Neural cell (in vitro differentiated cells): ENCODE measurements at regions not wholly inside any gene's neighbourhood (a gene's known extent, or its start where the extent isn't known, plus 50 kb on each side); places are given as distances from the start of the nearest gene placed in this dataset.

ENCODE experiments used
- H2AFZ ChIP-seq: fragments of 200-600, 300-800 bp; sonication (generic), shearing (Covaris generic); 2 replicates; pipeline ENCODE4 v1.6.0; 2014; ENCODE audit warnings: low read depth, mild to moderate bottlenecking, antibody characterized with exemption, low read length, moderate library complexity
- H3F3A ChIP-seq: fragments of 200-600 bp; shearing (Covaris generic); 2 replicates; pipeline ENCODE4 v1.6.1; 2016; ENCODE audit warnings: mild to moderate bottlenecking, moderate library complexity, mixed read lengths, antibody characterized with exemption, low read length; ENCODE audit not compliant: insufficient read depth, poor library complexity, severe bottlenecking
- H3K27ac ChIP-seq: fragments of 200-600, 300-800 bp; sonication (generic), shearing (Covaris generic); 2 replicates; pipeline ENCODE4 v1.5.1; 2014; ENCODE audit warnings: mild to moderate bottlenecking, low read length, moderate library complexity
- H3K27me3 ChIP-seq: fragments of 300-800, 200-600 bp; sonication (generic), shearing (Covaris generic); 2 replicates; pipeline ENCODE4 v1.6.0; 2014; ENCODE audit warnings: mild to moderate bottlenecking, low read depth, low read length, moderate library complexity; ENCODE audit not compliant: insufficient read depth
- H3K36me3 ChIP-seq: fragments of 300-800, 200-600 bp; sonication (generic), shearing (Covaris generic); 2 replicates; pipeline ENCODE4 v1.5.1; 2014; ENCODE audit warnings: mild to moderate bottlenecking, antibody characterized with exemption, low read length, moderate library complexity; ENCODE audit not compliant: insufficient read depth
- H3K4me2 ChIP-seq: fragments of 300-800, 200-600 bp; sonication (generic), shearing (Covaris generic); 2 replicates; pipeline ENCODE4 v1.6.0; 2014; ENCODE audit warnings: mild to moderate bottlenecking, low read length
- H3K4me3 ChIP-seq: fragments of 300-800, 200-600 bp; sonication (generic), shearing (Covaris generic); 2 replicates; pipeline ENCODE4 v1.5.1; 2014; ENCODE audit warnings: mild to moderate bottlenecking, low read length, moderate library complexity
- H3K79me2 ChIP-seq: fragments of 200-600 bp; shearing (Covaris generic); replicated peaks from 2 replicates; pipeline ENCODE4 v1.6.0; 2014; ENCODE audit warnings: mild to moderate bottlenecking, low read length, moderate library complexity; ENCODE audit not compliant: insufficient read depth
- H3K9ac ChIP-seq: fragments of 300-800, 200-600 bp; sonication (generic), shearing (Covaris generic); 2 replicates; pipeline ENCODE4 v1.6.1; 2016; ENCODE audit warnings: mild to moderate bottlenecking, low read length, mixed read lengths
- H3K9me2 ChIP-seq: fragments of 200-600 bp; shearing (Covaris generic); 2 replicates; pipeline ENCODE4 v1.6.1; 2016; ENCODE audit warnings: mild to moderate bottlenecking, low read length, mixed read lengths; ENCODE audit not compliant: insufficient read depth
- H3K9me3 ChIP-seq: fragments of 200-600, 300-800 bp; sonication (generic), shearing (Covaris generic); 2 replicates; pipeline ENCODE4 v1.6.1; 2016; ENCODE audit warnings: mild to moderate bottlenecking, mixed run types, low read length, moderate library complexity, mixed read lengths
- H4K20me1 ChIP-seq: fragments of 200-600 bp; shearing (Covaris generic); 2 replicates; pipeline ENCODE4 v1.6.1; 2016; ENCODE audit warnings: mild to moderate bottlenecking, mixed run types; ENCODE audit not compliant: insufficient read depth
- EP300 ChIP-seq: fragments of 450-650 bp; conservative IDR thresholded peaks from 2 replicates; pipeline ENCODE4 v1.6.1; 2014; ENCODE audit warnings: antibody characterized with exemption, mild to moderate bottlenecking, moderate library complexity; ENCODE audit not compliant: poor library complexity, severe bottlenecking
- EZH2 ChIP-seq: fragments of 200-600, 300-800 bp; shearing (Covaris generic), sonication (generic); IDR thresholded peaks from 2 replicates; pipeline ENCODE4 v1.6.1; 2014; ENCODE audit warnings: antibody characterized with exemption, low read length, borderline replicate concordance, mild to moderate bottlenecking; ENCODE audit not compliant: insufficient read depth, poor library complexity, severe bottlenecking
- MXI1 ChIP-seq: fragments of 450-650 bp; conservative IDR thresholded peaks from 2 replicates; pipeline ENCODE4 v1.6.1; 2014; ENCODE audit warnings: antibody characterized with exemption, mild to moderate bottlenecking; ENCODE audit not compliant: poor library complexity, severe bottlenecking
- POLR2AphosphoS5 ChIP-seq: IDR thresholded peaks from 2 replicates; pipeline ENCODE4 v1.6.1; 2012
- RAD21 ChIP-seq: fragments of 450-650 bp; conservative IDR thresholded peaks from 2 replicates; pipeline ENCODE4 v1.6.1; 2014; ENCODE audit warnings: antibody characterized with exemption, mild to moderate bottlenecking, moderate library complexity
- SMC3 ChIP-seq: fragments of 450-650 bp; conservative IDR thresholded peaks from 2 replicates; pipeline ENCODE4 v1.6.1; 2014; ENCODE audit warnings: antibody characterized with exemption, mild to moderate bottlenecking, moderate library complexity; ENCODE audit not compliant: poor library complexity
- TAF1 ChIP-seq: IDR thresholded peaks from 2 replicates; pipeline ENCODE4 v1.6.1; 2012; ENCODE audit warnings: low read depth
- TF ChIP-seq, protein P1 (sequence below): IDR thresholded peaks from 2 replicates; pipeline ENCODE4 v1.6.1; 2012; ENCODE audit warnings: borderline replicate concordance
- TF ChIP-seq, protein P2 (sequence below): fragments of 450-650 bp; IDR thresholded peaks from 2 replicates; pipeline ENCODE4 v1.5.1; 2014; ENCODE audit warnings: antibody characterized with exemption, mild to moderate bottlenecking, moderate library complexity; ENCODE audit not compliant: poor library complexity, severe bottlenecking

DNA sequence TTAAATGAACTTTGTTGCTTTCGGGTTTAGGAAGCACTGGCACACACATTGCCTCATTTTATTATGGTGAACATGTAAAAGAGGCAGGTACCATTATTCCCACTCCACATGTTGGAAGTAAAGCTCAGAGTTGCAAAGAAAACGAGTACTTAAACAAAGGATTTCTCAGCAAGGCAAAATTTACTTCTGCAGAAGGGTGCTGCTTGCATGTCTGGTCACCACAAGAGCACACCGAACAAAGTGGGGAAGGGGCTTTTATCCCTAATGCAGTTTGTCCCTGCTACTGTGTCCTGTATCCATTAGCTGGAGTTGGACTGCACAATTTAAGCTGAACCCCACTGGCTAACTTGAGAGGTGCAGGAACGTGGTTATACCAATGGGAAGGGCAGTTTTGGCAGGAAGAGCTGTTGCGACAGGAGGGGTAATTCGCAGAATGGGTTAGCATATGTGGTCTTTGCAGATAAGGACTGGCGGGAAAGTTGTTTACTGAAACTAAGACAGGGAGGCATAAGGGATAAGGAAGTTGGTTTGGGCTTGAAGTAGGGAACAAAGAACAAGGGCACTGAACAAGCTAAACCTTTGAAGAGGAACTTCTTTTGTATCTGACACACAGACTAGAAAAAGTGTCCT lies 545.5 kb downstream of the UQCRFS1 start:
- no peaks in the 10 kb centered on the region for H4K20me1 ChIP-seq
- H2AFZ ChIP-seq = no peak overlapping the region
- no peaks in the 10 kb centered on the region for H3K27me3 ChIP-seq
- no peaks in the 10 kb centered on the region for H3K9me2 ChIP-seq
- no peaks in the 10 kb centered on the region for H3F3A ChIP-seq
- no peak overlapping the region for H3K4me2 ChIP-seq
- no peak overlapping the region for H3K9ac ChIP-seq
- H3K9me3 ChIP-seq = no peaks in the 10 kb centered on the region
- no peak overlapping the region for H3K4me3 ChIP-seq
- H3K79me2 ChIP-seq = no peaks in the 10 kb centered on the region
- no peaks in the 10 kb centered on the region for H3K36me3 ChIP-seq
- no peak for TF ChIP-seq POLR2AphosphoS5
- TF ChIP-seq EZH2 = no peak
- TF ChIP-seq, protein P1, sequence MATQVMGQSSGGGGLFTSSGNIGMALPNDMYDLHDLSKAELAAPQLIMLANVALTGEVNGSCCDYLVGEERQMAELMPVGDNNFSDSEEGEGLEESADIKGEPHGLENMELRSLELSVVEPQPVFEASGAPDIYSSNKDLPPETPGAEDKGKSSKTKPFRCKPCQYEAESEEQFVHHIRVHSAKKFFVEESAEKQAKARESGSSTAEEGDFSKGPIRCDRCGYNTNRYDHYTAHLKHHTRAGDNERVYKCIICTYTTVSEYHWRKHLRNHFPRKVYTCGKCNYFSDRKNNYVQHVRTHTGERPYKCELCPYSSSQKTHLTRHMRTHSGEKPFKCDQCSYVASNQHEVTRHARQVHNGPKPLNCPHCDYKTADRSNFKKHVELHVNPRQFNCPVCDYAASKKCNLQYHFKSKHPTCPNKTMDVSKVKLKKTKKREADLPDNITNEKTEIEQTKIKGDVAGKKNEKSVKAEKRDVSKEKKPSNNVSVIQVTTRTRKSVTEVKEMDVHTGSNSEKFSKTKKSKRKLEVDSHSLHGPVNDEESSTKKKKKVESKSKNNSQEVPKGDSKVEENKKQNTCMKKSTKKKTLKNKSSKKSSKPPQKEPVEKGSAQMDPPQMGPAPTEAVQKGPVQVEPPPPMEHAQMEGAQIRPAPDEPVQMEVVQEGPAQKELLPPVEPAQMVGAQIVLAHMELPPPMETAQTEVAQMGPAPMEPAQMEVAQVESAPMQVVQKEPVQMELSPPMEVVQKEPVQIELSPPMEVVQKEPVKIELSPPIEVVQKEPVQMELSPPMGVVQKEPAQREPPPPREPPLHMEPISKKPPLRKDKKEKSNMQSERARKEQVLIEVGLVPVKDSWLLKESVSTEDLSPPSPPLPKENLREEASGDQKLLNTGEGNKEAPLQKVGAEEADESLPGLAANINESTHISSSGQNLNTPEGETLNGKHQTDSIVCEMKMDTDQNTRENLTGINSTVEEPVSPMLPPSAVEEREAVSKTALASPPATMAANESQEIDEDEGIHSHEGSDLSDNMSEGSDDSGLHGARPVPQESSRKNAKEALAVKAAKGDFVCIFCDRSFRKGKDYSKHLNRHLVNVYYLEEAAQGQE = no peak
- TF ChIP-seq, protein P2, sequence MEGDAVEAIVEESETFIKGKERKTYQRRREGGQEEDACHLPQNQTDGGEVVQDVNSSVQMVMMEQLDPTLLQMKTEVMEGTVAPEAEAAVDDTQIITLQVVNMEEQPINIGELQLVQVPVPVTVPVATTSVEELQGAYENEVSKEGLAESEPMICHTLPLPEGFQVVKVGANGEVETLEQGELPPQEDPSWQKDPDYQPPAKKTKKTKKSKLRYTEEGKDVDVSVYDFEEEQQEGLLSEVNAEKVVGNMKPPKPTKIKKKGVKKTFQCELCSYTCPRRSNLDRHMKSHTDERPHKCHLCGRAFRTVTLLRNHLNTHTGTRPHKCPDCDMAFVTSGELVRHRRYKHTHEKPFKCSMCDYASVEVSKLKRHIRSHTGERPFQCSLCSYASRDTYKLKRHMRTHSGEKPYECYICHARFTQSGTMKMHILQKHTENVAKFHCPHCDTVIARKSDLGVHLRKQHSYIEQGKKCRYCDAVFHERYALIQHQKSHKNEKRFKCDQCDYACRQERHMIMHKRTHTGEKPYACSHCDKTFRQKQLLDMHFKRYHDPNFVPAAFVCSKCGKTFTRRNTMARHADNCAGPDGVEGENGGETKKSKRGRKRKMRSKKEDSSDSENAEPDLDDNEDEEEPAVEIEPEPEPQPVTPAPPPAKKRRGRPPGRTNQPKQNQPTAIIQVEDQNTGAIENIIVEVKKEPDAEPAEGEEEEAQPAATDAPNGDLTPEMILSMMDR = no peak
- no peak for TF ChIP-seq TAF1
- no peak for TF ChIP-seq EP300
- TF ChIP-seq SMC3 = no peak
- H3K27ac ChIP-seq = no peak overlapping the region

DNA sequence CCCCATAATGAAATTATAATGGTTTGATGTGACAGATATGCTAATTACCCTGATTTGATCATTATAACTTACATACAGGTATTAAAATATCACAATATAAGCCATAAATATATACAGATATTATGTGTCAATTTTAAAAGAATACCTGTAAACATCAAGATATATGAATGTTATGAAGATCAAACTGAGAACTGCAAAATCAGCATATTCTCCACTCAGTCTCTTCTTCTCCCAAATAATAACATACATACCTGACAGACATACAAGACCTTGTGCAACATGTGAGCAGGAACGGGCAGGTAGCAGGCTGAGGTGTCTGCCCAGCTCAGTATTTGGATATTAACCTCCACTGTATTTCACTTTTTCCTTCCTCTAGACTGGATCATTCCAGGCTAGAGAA lies 547.2 kb downstream of the UQCRFS1 start:
- TF ChIP-seq SMC3 = no peak
- TF ChIP-seq MXI1 = no peak
- TF ChIP-seq EZH2 = no peak
- no peak for TF ChIP-seq TAF1
- TF ChIP-seq, protein P1 = no peak
- no peak for TF ChIP-seq EP300
- no peak for TF ChIP-seq POLR2AphosphoS5
- TF ChIP-seq RAD21 = no peak
- TF ChIP-seq, protein P2 = no peak
- no peaks in the 10 kb centered on the region for H3K27me3 ChIP-seq
- H3K4me3 ChIP-seq = no peak overlapping the region
- no peak overlapping the region for H3K9ac ChIP-seq
- no peaks in the 10 kb centered on the region for H3K9me3 ChIP-seq
- H4K20me1 ChIP-seq = no peaks in the 10 kb centered on the region
- H3K4me2 ChIP-seq = no peak overlapping the region
- no peaks in the 10 kb centered on the region for H3F3A ChIP-seq
- H3K27ac ChIP-seq = no peak overlapping the region
- no peak overlapping the region for H2AFZ ChIP-seq
- no peaks in the 10 kb centered on the region for H3K79me2 ChIP-seq
- no peaks in the 10 kb centered on the region for H3K9me2 ChIP-seq
- H3K36me3 ChIP-seq = no peaks in the 10 kb centered on the region
